Sigmoid colon (tissue), 4 donors: ENCODE measurements at regions not wholly inside any gene's neighbourhood (a gene's known extent, or its start where the extent isn't known, plus 50 kb on each side); places are given as distances from the start of the nearest gene placed in this dataset.

ENCODE experiments used
- EP300 ChIP-seq, 4 donors: sonication (generic); formaldehyde crosslinking; IDR thresholded peaks; one replicate each; pipeline ENCODE4 v1.6.1; 2017; ENCODE audit warnings: antibody characterized with exemption in 4 of 4
- POLR2A ChIP-seq, 2 donors: fragments of 450-650 bp; IDR thresholded peaks; one replicate each; pipeline ENCODE4 v1.6.1; 2016; ENCODE audit warnings: antibody characterized with exemption in 2 of 2, mild to moderate bottlenecking in 2 of 2, moderate library complexity in 2 of 2
- TF ChIP-seq, protein P1 (sequence below), 4 experiments: fragments of 450-650 bp in 3 of 4; fragments of 200-600 bp in 1 of 4; IDR thresholded peaks; one replicate each; pipeline ENCODE4 v1.5.1; 2016 to 2019; ENCODE audit warnings: antibody characterized with exemption in 4 of 4, mild to moderate bottlenecking in 3 of 4, moderate library complexity in 2 of 4

DNA sequence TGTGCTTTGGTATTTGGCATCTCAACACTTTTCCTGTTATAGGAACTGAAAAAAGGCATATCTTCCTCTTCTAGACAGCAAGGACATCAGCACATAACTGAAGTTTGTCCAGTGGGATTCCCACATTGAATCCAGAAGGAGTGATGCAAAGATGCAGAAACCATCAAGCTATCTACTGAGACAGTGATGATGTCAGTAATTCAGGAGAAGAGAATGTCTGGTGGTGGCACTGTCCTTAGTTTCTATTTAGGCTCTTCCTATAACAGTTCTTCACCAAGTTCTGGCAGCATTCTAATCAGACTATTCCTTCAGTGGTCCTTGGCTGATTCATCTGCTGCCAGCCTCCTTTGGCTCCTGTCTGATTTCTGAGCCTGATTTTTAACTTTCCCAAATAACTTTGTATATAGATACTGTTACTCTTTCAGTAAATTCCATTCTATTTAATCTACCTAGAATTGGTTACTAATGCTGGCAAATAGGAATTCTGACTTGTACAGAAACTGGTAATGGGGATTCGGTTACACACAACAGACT, 56.6 kb upstream of the AGPS start:
- TF ChIP-seq, protein P1, sequence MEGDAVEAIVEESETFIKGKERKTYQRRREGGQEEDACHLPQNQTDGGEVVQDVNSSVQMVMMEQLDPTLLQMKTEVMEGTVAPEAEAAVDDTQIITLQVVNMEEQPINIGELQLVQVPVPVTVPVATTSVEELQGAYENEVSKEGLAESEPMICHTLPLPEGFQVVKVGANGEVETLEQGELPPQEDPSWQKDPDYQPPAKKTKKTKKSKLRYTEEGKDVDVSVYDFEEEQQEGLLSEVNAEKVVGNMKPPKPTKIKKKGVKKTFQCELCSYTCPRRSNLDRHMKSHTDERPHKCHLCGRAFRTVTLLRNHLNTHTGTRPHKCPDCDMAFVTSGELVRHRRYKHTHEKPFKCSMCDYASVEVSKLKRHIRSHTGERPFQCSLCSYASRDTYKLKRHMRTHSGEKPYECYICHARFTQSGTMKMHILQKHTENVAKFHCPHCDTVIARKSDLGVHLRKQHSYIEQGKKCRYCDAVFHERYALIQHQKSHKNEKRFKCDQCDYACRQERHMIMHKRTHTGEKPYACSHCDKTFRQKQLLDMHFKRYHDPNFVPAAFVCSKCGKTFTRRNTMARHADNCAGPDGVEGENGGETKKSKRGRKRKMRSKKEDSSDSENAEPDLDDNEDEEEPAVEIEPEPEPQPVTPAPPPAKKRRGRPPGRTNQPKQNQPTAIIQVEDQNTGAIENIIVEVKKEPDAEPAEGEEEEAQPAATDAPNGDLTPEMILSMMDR (IDR thresholded peaks at IDR 0.05), result no peak
- no peak for TF ChIP-seq EP300 (IDR thresholded peaks at IDR 0.05)
- TF ChIP-seq POLR2A (IDR thresholded peaks at IDR 0.05), result no peak
